Ovary (tissue), 3 donors: ENCODE measurements at regions not wholly inside any gene's neighbourhood (a gene's known extent, or its start where the extent isn't known, plus 50 kb on each side); places are given as distances from the start of the nearest gene placed in this dataset.

ENCODE experiments used
- CTCF ChIP-seq, 3 donors: fragments of 450-650 bp in 2 of 3; fragments of 200-600 bp in 1 of 3; IDR thresholded peaks; one replicate each; pipeline versions ENCODE4 v1.5.1 to v1.8.0; 2016 to 2022; ENCODE audit warnings: antibody characterized with exemption in 3 of 3, mild to moderate bottlenecking in 1 of 3
- EP300 ChIP-seq: sonication (generic); formaldehyde crosslinking; IDR thresholded peaks from one replicate; pipeline ENCODE4 v1.6.1; 2017; ENCODE audit warnings: antibody characterized with exemption
- donor health status: DM: no; HTN: no; CAD: no.

GRCh38 chr9:89808076-89808755 lies 203.4 kb downstream of the GADD45G start:
- TF ChIP-seq CTCF (IDR thresholded peaks at IDR 0.05) (peak in 2 of 3 donors; percentile 11 to 44), EP300 (no peak)
